Caco-2 (cell line): ENCODE measurements at regions not wholly inside any gene's neighbourhood (a gene's known extent, or its start where the extent isn't known, plus 50 kb on each side); places are given as distances from the start of the nearest gene placed in this dataset.

Experiments used
- BruUV-seq: library from RNA; stranded (reverse); fragments of 400-500 nt; replicated peaks from 2 replicates; lab custom pipeline; 2021; lab: Mats Ljungman, UMichigan
- CTCF ChIA-PET: fragments of 300-600 bp; sonication (Branson Sonifier 250); formaldehyde crosslinking; loops from one replicate; lab custom pipeline; 2022; ENCODE audit warnings: antibody characterized with exemption; lab: Charles Lee
- POLR2A ChIA-PET: fragments of 300-600 bp; sonication (Branson Sonifier 250); formaldehyde crosslinking; loops from one replicate; lab custom pipeline; 2022; ENCODE audit warnings: antibody characterized with exemption; lab: Charles Lee
- DNase-seq, 2 experiments: peaks; one replicate each; pipeline versions ENCODE4 v3.0.0 to v3.0.0-alpha.2; 2020 to 2022
- H3K27me3 ChIP-seq: replicated peaks from 2 replicates; pipeline ENCODE4 v1.6.0; 2011; ENCODE audit warnings: low read length; ENCODE audit not compliant: control insufficient read depth, insufficient read depth
- H3K36me3 ChIP-seq: 2 replicates; pipeline ENCODE4 v1.5.1; 2011; ENCODE audit warnings: low read length; ENCODE audit not compliant: control insufficient read depth, insufficient read depth
- H3K4me1 ChIP-seq: fragments of 250-450 bp; sonication (Bioruptor Pico); 2 replicates; pipeline ENCODE4 v1.5.1; 2020; ENCODE audit warnings: mild to moderate bottlenecking
- H3K4me3 ChIP-seq: 2 replicates; pipeline ENCODE4 v1.5.1; 2011; ENCODE audit warnings: low read depth, mild to moderate bottlenecking, control low read depth, low read length
- H3K9me3 ChIP-seq: fragments of 250-450 bp; sonication (Bioruptor Pico); 2 replicates; pipeline ENCODE4 v1.5.1; 2020; ENCODE audit warnings: mild to moderate bottlenecking, moderate library complexity
- H3K27ac Mint-ChIP-seq: one replicate; pipeline ENCODE4 v1.8.0; 2022; ENCODE audit warnings: mixed read lengths; ENCODE audit not compliant: unreplicated experiment
- H3K27me3 Mint-ChIP-seq: one replicate; pipeline ENCODE4 v1.8.0; 2022; ENCODE audit warnings: mixed read lengths; ENCODE audit not compliant: insufficient read depth, unreplicated experiment
- H3K36me3 Mint-ChIP-seq: one replicate; pipeline ENCODE4 v1.8.0; 2022; ENCODE audit warnings: mild to moderate bottlenecking, mixed read lengths; ENCODE audit not compliant: insufficient read depth, unreplicated experiment
- H3K4me1 Mint-ChIP-seq: one replicate; pipeline ENCODE4 v1.8.0; 2022; ENCODE audit warnings: low read depth, mixed read lengths; ENCODE audit not compliant: unreplicated experiment
- H3K4me3 Mint-ChIP-seq: one replicate; pipeline ENCODE4 v1.8.0; 2022; ENCODE audit warnings: mild to moderate bottlenecking, moderate library complexity, mixed read lengths; ENCODE audit not compliant: unreplicated experiment
- H3K9me3 Mint-ChIP-seq: one replicate; pipeline ENCODE4 v1.8.0; 2022; ENCODE audit warnings: mixed read lengths; ENCODE audit not compliant: unreplicated experiment
- CTCF ChIP-seq, 2 experiments: fragments of 200-600 bp in 1 of 2; IDR thresholded peaks; 1 replicate in 1 of 2; 2 replicates in 1 of 2; pipeline versions ENCODE4 v1.5.1 to v1.8.0; 2011 to 2022; ENCODE audit warnings: antibody characterized with exemption in 1 of 2, control low read depth in 1 of 2, inconsistent platforms in 1 of 2, low read depth in 1 of 2, low read length in 1 of 2, mild to moderate bottlenecking in 1 of 2, moderate library complexity in 1 of 2; ENCODE audit not compliant: insufficient read depth in 1 of 2, severe bottlenecking in 1 of 2, unreplicated experiment in 1 of 2
- intact Hi-C: fragments of 100-400 bp; cut with micrococcal nuclease; formaldehyde crosslinking; loops from one replicate; pipeline ENCODE4 v1.10.0; 2022; ENCODE audit not compliant: unreplicated experiment

GRCh38 chr19:29290853-29291252 is 77.9 kb upstream of the UQCRFS1 start:
- H3K9me3 ChIP-seq: no peaks in the 10 kb centered on the region
- H3K36me3 ChIP-seq: no peaks in the 10 kb centered on the region
- Mint-ChIP-seq H3K27ac (no peak overlapping the region), H3K27me3 (peaks cover 20% of the 10 kb centered on the region), H3K4me3 (no peak overlapping the region), H3K9me3 (no peaks in the 10 kb centered on the region), H3K36me3 (no peaks in the 10 kb centered on the region), H3K4me1 (no peaks in the 10 kb centered on the region)
- H3K4me3 ChIP-seq: no peak overlapping the region
- DNase-seq: no peak
- intact Hi-C loops: no loop called here
- ChIA-PET CTCF (interaction anchor here (0.6 kb wide), 1 partner anchor 232 kb away, joined by 3 read pairs; no protein-coding TSS in a partner anchor), POLR2A (no interaction called here)
- no TSS peak for BruUV-seq
- H3K4me1 ChIP-seq: no peaks in the 10 kb centered on the region
- no peak for TF ChIP-seq CTCF (IDR thresholded peaks at IDR 0.05; ENCODE audit: insufficient read depth in 1 of 2, low read depth in 1 of 2, low read length in 1 of 2, severe bottlenecking in 1 of 2, unreplicated experiment in 1 of 2)
- no peaks in the 10 kb centered on the region for H3K27me3 ChIP-seq

GRCh38 chr19:29292153-29292552 is 79.2 kb upstream of the UQCRFS1 start:
- no peaks in the 10 kb centered on the region for H3K27me3 ChIP-seq
- no peaks in the 10 kb centered on the region for H3K36me3 Mint-ChIP-seq
- DNase-seq: no peak
- no peaks in the 10 kb centered on the region for H3K36me3 ChIP-seq
- H3K9me3 ChIP-seq: no peaks in the 10 kb centered on the region
- no TSS peak for BruUV-seq
- no peak overlapping the region for H3K4me3 Mint-ChIP-seq
- no peak overlapping the region for H3K4me3 ChIP-seq
- H3K4me1 ChIP-seq: no peaks in the 10 kb centered on the region
- intact Hi-C loops: no loop called here
- POLR2A ChIA-PET: no interaction called here
- H3K9me3 Mint-ChIP-seq: no peaks in the 10 kb centered on the region
- CTCF ChIA-PET: no interaction called here
- H3K27ac Mint-ChIP-seq: no peak overlapping the region
- no peaks in the 10 kb centered on the region for H3K4me1 Mint-ChIP-seq
- no peak for TF ChIP-seq CTCF (IDR thresholded peaks at IDR 0.05; ENCODE audit: insufficient read depth in 1 of 2, low read depth in 1 of 2, low read length in 1 of 2, severe bottlenecking in 1 of 2, unreplicated experiment in 1 of 2)
- H3K27me3 Mint-ChIP-seq: peaks cover 17% of the 10 kb centered on the region

- Histone ChIP-seq H3K9me3 (no peaks in the 10 kb centered on the region), H3K36me3 (no peaks in the 10 kb centered on the region), H3K4me3 (no peak overlapping the region), H3K27me3 (no peaks in the 10 kb centered on the region), H3K4me1 (no peaks in the 10 kb centered on the region)
- H3K27me3 Mint-ChIP-seq: peaks cover 18% of the 10 kb centered on the region
- POLR2A ChIA-PET: no interaction called here
- DNase-seq: no peak
- H3K36me3 Mint-ChIP-seq: no peaks in the 10 kb centered on the region
- no TSS peak for BruUV-seq
- H3K4me1 Mint-ChIP-seq: no peaks in the 10 kb centered on the region
- H3K9me3 Mint-ChIP-seq: no peaks in the 10 kb centered on the region
- no peak overlapping the region for H3K4me3 Mint-ChIP-seq
- TF ChIP-seq CTCF (IDR thresholded peaks at IDR 0.05; ENCODE audit: insufficient read depth in 1 of 2, low read depth in 1 of 2, low read length in 1 of 2, severe bottlenecking in 1 of 2, unreplicated experiment in 1 of 2): no peak
- intact Hi-C loops: no loop called here
- CTCF ChIA-PET: no interaction called here
- no peak overlapping the region for H3K27ac Mint-ChIP-seq
Measured at GRCh38 chr19:29292562-29292961, 79.6 kb upstream of the UQCRFS1 start.
